Cardiac muscle cell (in vitro differentiated cells and primary cell): ENCODE measurements at regions not wholly inside any gene's neighbourhood (a gene's known extent, or its start where the extent isn't known, plus 50 kb on each side); places are given as distances from the start of the nearest gene placed in this dataset.
"Not testable (repeated sequence)": the region's sequence is repeated elsewhere in the genome, so short reads cannot be mapped to it uniquely, and the experiment has no call there.

Source experiments
- DNase-seq, 2 donors: peaks; one replicate each; pipeline versions ENCODE4 v3.0.0 to v3.0.0-alpha.2; 2010 to 2017; ENCODE audit warnings: low read depth in 1 of 2, low spot score in 1 of 2
- H3K27ac ChIP-seq: fragments of 200-600 bp; sonication (generic); 2 replicates; pipeline ENCODE4 v1.5.1; 2016
- H3K27me3 ChIP-seq: fragments of 200-600 bp; sonication (generic); 2 replicates; pipeline ENCODE4 v1.6.0; 2016; ENCODE audit warnings: control low read depth
- H3K36me3 ChIP-seq: fragments of 200-600 bp; sonication (generic); 2 replicates; pipeline ENCODE4 v1.5.1; 2016; ENCODE audit warnings: control low read depth
- H3K4me1 ChIP-seq: fragments of 200-600 bp; sonication (generic); 2 replicates; pipeline ENCODE4 v1.8.1; 2017; ENCODE audit warnings: low read depth, mild to moderate bottlenecking, mixed run types
- H3K4me3 ChIP-seq: fragments of 200-600 bp; sonication (generic); 2 replicates; pipeline ENCODE4 v1.5.1; 2016; ENCODE audit warnings: mild to moderate bottlenecking
- H3K9me3 ChIP-seq: fragments of 200-600 bp; sonication (generic); 2 replicates; pipeline ENCODE4 v1.5.1; 2017; ENCODE audit warnings: low read depth, mild to moderate bottlenecking, control low read depth
- CTCF ChIP-seq: IDR thresholded peaks from 2 replicates; pipeline ENCODE4 v1.5.1; 2012; ENCODE audit warnings: low read depth, mild to moderate bottlenecking, low read length

- no peak for TF ChIP-seq CTCF
- Histone ChIP-seq H3K4me1 (no peaks in the 10 kb centered on the region), H3K27ac (no peak overlapping the region), H3K4me3 (no peak overlapping the region), H3K27me3 (no peaks in the 10 kb centered on the region), H3K9me3 (no peaks in the 10 kb centered on the region), H3K36me3 (no peaks in the 10 kb centered on the region)
- DNase-seq = no peak
Measured at GRCh38 chr3:8421711-8422110, 79.9 kb upstream of the LMCD1 start.

GRCh38 chr3:8423307-8423706, 78.3 kb upstream of the LMCD1 start:
- Histone ChIP-seq H3K36me3 (no peaks in the 10 kb centered on the region), H3K9me3 (no peaks in the 10 kb centered on the region), H3K4me1 (no peaks in the 10 kb centered on the region), H3K27ac (no peak overlapping the region), H3K27me3 (no peaks in the 10 kb centered on the region), H3K4me3 (no peak overlapping the region)
- TF ChIP-seq CTCF = no peak
- no peak for DNase-seq

GRCh38 chr3:8424281-8424680, 77.3 kb upstream of the LMCD1 start:
- TF ChIP-seq CTCF = no peak
- no peak for DNase-seq
- no peak overlapping the region for H3K4me3 ChIP-seq
- no peak overlapping the region for H3K27ac ChIP-seq
- H3K9me3 ChIP-seq = no peaks in the 10 kb centered on the region
- H3K36me3 ChIP-seq = no peaks in the 10 kb centered on the region
- H3K27me3 ChIP-seq = no peaks in the 10 kb centered on the region
- no peaks in the 10 kb centered on the region for H3K4me1 ChIP-seq

- DNase-seq = no peak
- Histone ChIP-seq H3K4me3 (no peak overlapping the region), H3K27me3 (no peaks in the 10 kb centered on the region), H3K4me1 (no peaks in the 10 kb centered on the region), H3K36me3 (no peaks in the 10 kb centered on the region), H3K9me3 (no peaks in the 10 kb centered on the region), H3K27ac (no peak overlapping the region)
- no peak for TF ChIP-seq CTCF
Measured at GRCh38 chr3:8436661-8437287, 64.8 kb upstream of the LMCD1 start.

- H3K4me3 ChIP-seq = no peak overlapping the region
- no peak overlapping the region for H3K27ac ChIP-seq
- no peaks in the 10 kb centered on the region for H3K27me3 ChIP-seq
- peaks cover 9% of the 10 kb centered on the region for H3K4me1 ChIP-seq
- no peak for TF ChIP-seq CTCF
- no peak for DNase-seq
- no peaks in the 10 kb centered on the region for H3K9me3 ChIP-seq
- no peaks in the 10 kb centered on the region for H3K36me3 ChIP-seq
Measured at GRCh38 chr3:8438507-8439079, 63.0 kb upstream of the LMCD1 start.

GRCh38 chr3:8440142-8440541, 61.5 kb upstream of the LMCD1 start:
- H3K36me3 ChIP-seq, H3K27ac ChIP-seq, DNase-seq, H3K4me3 ChIP-seq, H3K27me3 ChIP-seq, H3K9me3 ChIP-seq: not testable (repeated sequence)
- H3K4me1 ChIP-seq = peaks cover 23% of the 10 kb centered on the region
